CD4-positive, alpha-beta T cell treated with Interleukin-17A for 4 hours (primary cell): ENCODE measurements at regions not wholly inside any gene's neighbourhood (a gene's known extent, or its start where the extent isn't known, plus 50 kb on each side); places are given as distances from the start of the nearest gene placed in this dataset.

Experiments
- DNase-seq: peaks from one replicate; pipeline ENCODE4 v3.0.0-alpha.2; 2020; ENCODE audit warnings: mixed read lengths

- no peak for DNase-seq
Measured at GRCh38 chr15:37586011-37586583, 348.3 kb upstream of the TMCO5A start.

GRCh38 chr15:37586976-37587375, 347.5 kb upstream of the TMCO5A start:
- DNase-seq, result no peak

GRCh38 chr15:37594417-37594816, 340.0 kb upstream of the TMCO5A start:
- DNase-seq, result no peak

GRCh38 chr15:37595426-37595970, 338.9 kb upstream of the TMCO5A start:
- no peak for DNase-seq

GRCh38 chr15:37599156-37599555, 335.3 kb upstream of the TMCO5A start:
- DNase-seq, result no peak

- no peak for DNase-seq
Measured at GRCh38 chr15:37616215-37616614, 318.2 kb upstream of the TMCO5A start.

GRCh38 chr15:37618353-37618752, 316.1 kb upstream of the TMCO5A start:
- DNase-seq, result no peak

- no peak for DNase-seq
Measured at GRCh38 chr15:37619358-37620042, 314.9 kb upstream of the TMCO5A start.

GRCh38 chr15:37625576-37625975, 308.9 kb upstream of the TMCO5A start:
- no peak for DNase-seq

- DNase-seq, result no peak
Measured at GRCh38 chr15:37628507-37628906, 305.9 kb upstream of the TMCO5A start.

- DNase-seq, result no peak
Measured at GRCh38 chr15:37636736-37637135, 297.7 kb upstream of the TMCO5A start.

GRCh38 chr15:37638116-37638515, 296.3 kb upstream of the TMCO5A start:
- no peak for DNase-seq

- DNase-seq, result no peak
Measured at GRCh38 chr15:37638691-37639090, 295.7 kb upstream of the TMCO5A start.

GRCh38 chr15:37652646-37653417, 281.6 kb upstream of the TMCO5A start:
- DNase-seq, result no peak

GRCh38 chr15:37678124-37678523, 256.3 kb upstream of the TMCO5A start:
- no peak for DNase-seq

GRCh38 chr15:37679627-37680026, 254.8 kb upstream of the TMCO5A start:
- no peak for DNase-seq

GRCh38 chr15:37682304-37682703, 252.1 kb upstream of the TMCO5A start:
- DNase-seq, result no peak

GRCh38 chr15:37691911-37692310, 242.5 kb upstream of the TMCO5A start:
- DNase-seq, result no peak

GRCh38 chr15:37693926-37694325, 240.5 kb upstream of the TMCO5A start:
- no peak for DNase-seq

GRCh38 chr15:37695719-37696118, 238.7 kb upstream of the TMCO5A start:
- DNase-seq, result no peak

GRCh38 chr15:37698679-37699078, 235.8 kb upstream of the TMCO5A start:
- DNase-seq, result no peak

GRCh38 chr15:37701230-37701629, 233.2 kb upstream of the TMCO5A start:
- no peak for DNase-seq

- DNase-seq, result no peak
Measured at GRCh38 chr15:37709669-37710068, 224.8 kb upstream of the TMCO5A start.

- DNase-seq, result no peak
Measured at GRCh38 chr15:37715101-37715500, 219.3 kb upstream of the TMCO5A start.
